ENCODE measurements at regions not wholly inside any gene's neighbourhood (a gene's known extent, or its start where the extent isn't known, plus 50 kb on each side); places are given as distances from the start of the nearest gene placed in this dataset.

- Mint-ChIP-seq H3K9me3 (ENCODE audit: unreplicated experiment) (peaks cover 3% of the 10 kb centered on the region), H3K27ac (ENCODE audit: unreplicated experiment) (no peak overlapping the region), H3K27me3 (ENCODE audit: unreplicated experiment) (peaks cover 2% of the 10 kb centered on the region), H3K4me3 (ENCODE audit: unreplicated experiment) (no peak overlapping the region), H3K4me1 (ENCODE audit: unreplicated experiment) (no peaks in the 10 kb centered on the region), H3K36me3 (ENCODE audit: low read depth, unreplicated experiment) (no peaks in the 10 kb centered on the region)
- DNase-seq (ENCODE audit: low spot score): no peak
- TF ChIP-seq CTCF (IDR thresholded peaks at IDR 0.05; ENCODE audit: unreplicated experiment): no peak
These were observed 357.7 kb downstream of the UQCRFS1 start for GRCh38 chr19:28855216-28855615.

- H3K27me3 Mint-ChIP-seq (ENCODE audit: unreplicated experiment): peaks cover 1% of the 10 kb centered on the region
- no peaks in the 10 kb centered on the region for H3K9me3 Mint-ChIP-seq (ENCODE audit: unreplicated experiment)
- H3K4me1 Mint-ChIP-seq (ENCODE audit: unreplicated experiment): no peaks in the 10 kb centered on the region
- DNase-seq (ENCODE audit: low spot score): no peak
- no peaks in the 10 kb centered on the region for H3K36me3 Mint-ChIP-seq (ENCODE audit: low read depth, unreplicated experiment)
- no peak overlapping the region for H3K27ac Mint-ChIP-seq (ENCODE audit: unreplicated experiment)
- TF ChIP-seq CTCF (IDR thresholded peaks at IDR 0.05; ENCODE audit: unreplicated experiment): no peak
- H3K4me3 Mint-ChIP-seq (ENCODE audit: unreplicated experiment): no peak overlapping the region
These were observed 365.5 kb downstream of the UQCRFS1 start for GRCh38 chr19:28847468-28847867.

DNA sequence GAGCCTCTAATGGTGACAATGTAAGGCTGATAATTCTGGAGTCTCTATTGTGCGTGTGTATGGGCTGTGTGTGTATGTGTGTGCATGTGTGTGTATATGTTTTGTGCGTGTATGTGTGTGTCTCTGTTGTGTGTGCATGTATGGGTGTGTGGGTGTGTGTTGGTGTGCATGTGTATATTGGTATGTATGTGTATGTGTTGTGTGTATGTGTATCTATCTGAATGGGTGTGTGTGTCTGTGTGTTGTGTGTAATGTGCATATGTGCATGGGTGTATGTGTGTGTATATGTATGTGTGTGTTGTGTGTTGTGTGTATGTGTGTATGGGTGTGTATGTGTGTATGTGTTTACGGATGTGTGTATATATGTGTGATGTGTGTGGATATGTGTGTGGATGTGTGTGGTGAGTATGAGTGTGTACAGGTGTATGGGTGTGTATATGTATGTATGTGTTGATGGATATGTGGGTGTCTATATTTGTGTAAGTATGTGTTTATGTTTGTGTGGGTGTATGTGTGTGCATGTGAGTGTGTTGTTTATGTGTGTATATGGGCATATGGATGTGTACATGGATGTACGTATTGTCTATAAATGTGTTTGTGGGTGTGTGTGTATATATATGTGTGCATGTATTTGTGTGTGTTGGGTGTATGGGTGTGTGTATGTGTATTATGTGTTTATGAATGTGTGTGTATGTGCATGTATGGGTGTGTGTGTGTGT lies 366.7 kb downstream of the UQCRFS1 start:
- H3K36me3 Mint-ChIP-seq (ENCODE audit: low read depth, unreplicated experiment): no peaks in the 10 kb centered on the region
- TF ChIP-seq CTCF (IDR thresholded peaks at IDR 0.05; ENCODE audit: unreplicated experiment): no peak
- no peak overlapping the region for H3K4me3 Mint-ChIP-seq (ENCODE audit: unreplicated experiment)
- H3K27ac Mint-ChIP-seq (ENCODE audit: unreplicated experiment): no peak overlapping the region
- no peaks in the 10 kb centered on the region for H3K4me1 Mint-ChIP-seq (ENCODE audit: unreplicated experiment)
- H3K27me3 Mint-ChIP-seq (ENCODE audit: unreplicated experiment): peaks cover 1% of the 10 kb centered on the region
- no peak for DNase-seq (ENCODE audit: low spot score)
- no peaks in the 10 kb centered on the region for H3K9me3 Mint-ChIP-seq (ENCODE audit: unreplicated experiment)

DNA sequence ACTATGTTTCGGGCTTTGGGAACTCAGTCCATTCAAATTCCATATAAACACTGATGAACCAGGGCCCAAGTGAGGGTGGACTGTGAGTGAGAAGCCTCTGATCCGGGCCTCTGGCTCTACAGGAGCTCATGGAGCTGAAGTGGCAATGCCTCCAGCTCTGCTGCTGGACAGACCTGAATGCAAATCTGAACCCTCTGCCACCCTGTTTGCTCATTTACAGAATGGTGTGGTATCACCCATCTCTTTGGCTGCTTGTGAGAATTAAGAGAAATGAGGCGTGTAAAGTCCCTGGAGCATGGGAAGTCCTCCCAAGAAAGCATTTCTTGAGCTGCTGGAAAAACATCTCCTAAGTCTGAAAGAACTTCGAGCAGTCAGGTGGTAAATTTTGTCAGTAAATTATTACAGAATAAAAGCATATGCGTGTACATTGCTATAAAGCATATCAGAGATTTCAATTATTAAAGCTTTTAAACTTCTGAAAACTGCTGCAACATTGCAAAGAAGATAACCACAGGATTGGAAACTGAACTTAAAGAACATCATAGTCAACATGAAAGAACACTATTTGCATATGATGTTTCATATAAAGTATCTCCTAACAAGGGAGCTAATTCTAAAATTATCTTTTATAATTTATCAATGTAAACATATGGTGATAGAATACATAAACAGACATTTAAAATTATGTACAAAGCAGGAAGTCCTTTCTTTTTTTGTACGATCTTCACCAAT lies 369.0 kb downstream of the UQCRFS1 start:
- no peak overlapping the region for H3K27ac Mint-ChIP-seq (ENCODE audit: unreplicated experiment)
- peaks cover 1% of the 10 kb centered on the region for H3K27me3 Mint-ChIP-seq (ENCODE audit: unreplicated experiment)
- H3K4me3 Mint-ChIP-seq (ENCODE audit: unreplicated experiment): no peak overlapping the region
- no peak for DNase-seq (ENCODE audit: low spot score)
- H3K4me1 Mint-ChIP-seq (ENCODE audit: unreplicated experiment): no peaks in the 10 kb centered on the region
- no peaks in the 10 kb centered on the region for H3K36me3 Mint-ChIP-seq (ENCODE audit: low read depth, unreplicated experiment)
- no peaks in the 10 kb centered on the region for H3K9me3 Mint-ChIP-seq (ENCODE audit: unreplicated experiment)
- TF ChIP-seq CTCF (IDR thresholded peaks at IDR 0.05; ENCODE audit: unreplicated experiment): no peak

DNA sequence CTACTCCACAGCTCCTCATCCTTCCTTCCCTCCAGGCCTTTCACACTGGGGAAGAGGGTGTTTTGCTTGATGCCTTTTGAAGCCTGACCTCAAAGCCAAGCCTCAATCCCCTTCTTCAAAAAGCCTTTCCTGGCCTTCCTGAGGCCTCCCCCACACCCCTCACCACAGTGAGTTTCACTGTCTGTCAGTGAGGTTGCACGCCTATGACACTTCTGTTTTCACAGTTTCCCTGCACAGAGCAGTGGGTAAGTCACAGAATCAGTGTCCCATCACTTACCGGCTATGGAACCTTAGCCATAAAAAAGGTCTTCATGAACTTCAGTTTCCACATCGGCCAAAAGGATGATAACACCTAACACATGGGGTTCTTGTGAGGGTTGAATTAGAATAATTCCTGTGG lies 371.4 kb downstream of the UQCRFS1 start:
- no peaks in the 10 kb centered on the region for H3K27me3 Mint-ChIP-seq (ENCODE audit: unreplicated experiment)
- no peaks in the 10 kb centered on the region for H3K4me1 Mint-ChIP-seq (ENCODE audit: unreplicated experiment)
- no peaks in the 10 kb centered on the region for H3K36me3 Mint-ChIP-seq (ENCODE audit: low read depth, unreplicated experiment)
- TF ChIP-seq CTCF (IDR thresholded peaks at IDR 0.05; ENCODE audit: unreplicated experiment): no peak
- no peak overlapping the region for H3K27ac Mint-ChIP-seq (ENCODE audit: unreplicated experiment)
- H3K9me3 Mint-ChIP-seq (ENCODE audit: unreplicated experiment): no peaks in the 10 kb centered on the region
- H3K4me3 Mint-ChIP-seq (ENCODE audit: unreplicated experiment): no peak overlapping the region
- DNase-seq (ENCODE audit: low spot score): no peak
